ENCODE measurements at regions not wholly inside any gene's neighbourhood (a gene's known extent, or its start where the extent isn't known, plus 50 kb on each side); places are given as distances from the start of the nearest gene placed in this dataset.

DNA sequence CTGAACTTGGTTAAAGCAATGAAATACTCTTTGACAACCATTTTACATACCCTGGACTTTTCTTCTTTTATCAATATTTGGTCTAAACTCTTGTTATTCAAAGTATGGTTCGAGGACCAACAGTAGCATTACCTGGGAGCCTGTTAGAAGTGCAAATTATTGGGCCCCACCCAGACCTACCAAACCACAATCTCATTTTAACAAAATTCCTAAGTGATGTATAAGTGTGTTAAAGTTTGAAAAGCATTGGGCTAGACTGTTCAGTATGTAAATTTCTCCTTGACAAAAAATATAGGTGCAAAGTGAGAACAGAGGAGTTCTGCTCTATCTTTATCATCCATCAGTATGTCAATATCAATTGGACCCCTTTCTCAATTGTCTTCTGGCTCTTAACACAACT, 67.1 kb downstream of the PGRMC1 start (continued):
- TF ChIP-seq, protein P1, sequence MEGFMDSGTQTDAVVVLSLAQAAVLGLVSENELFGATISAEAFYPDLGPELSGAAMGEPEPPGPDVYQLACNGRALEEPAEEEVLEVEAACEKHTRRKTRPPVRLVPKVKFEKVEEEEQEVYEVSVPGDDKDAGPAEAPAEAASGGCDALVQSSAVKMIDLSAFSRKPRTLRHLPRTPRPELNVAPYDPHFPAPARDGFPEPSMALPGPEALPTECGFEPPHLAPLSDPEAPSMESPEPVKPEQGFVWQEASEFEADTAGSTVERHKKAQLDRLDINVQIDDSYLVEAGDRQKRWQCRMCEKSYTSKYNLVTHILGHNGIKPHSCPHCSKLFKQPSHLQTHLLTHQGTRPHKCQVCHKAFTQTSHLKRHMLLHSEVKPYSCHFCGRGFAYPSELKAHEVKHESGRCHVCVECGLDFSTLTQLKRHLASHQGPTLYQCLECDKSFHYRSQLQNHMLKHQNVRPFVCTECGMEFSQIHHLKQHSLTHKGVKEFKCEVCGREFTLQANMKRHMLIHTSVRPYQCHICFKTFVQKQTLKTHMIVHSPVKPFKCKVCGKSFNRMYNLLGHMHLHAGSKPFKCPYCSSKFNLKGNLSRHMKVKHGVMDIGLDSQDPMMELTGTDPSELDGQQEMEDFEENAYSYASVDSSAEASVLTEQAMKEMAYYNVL (CRISPR knock-in tag; IDR thresholded peaks at IDR 0.05; ENCODE audit: borderline replicate concordance): no peak
- TF ChIP-seq MAZ (IDR thresholded peaks at IDR 0.05; ENCODE audit: borderline replicate concordance, low read depth, low read length) (no peak), MAZ (CRISPR knock-in tag; IDR thresholded peaks at IDR 0.05; ENCODE audit: low read depth) (no peak), ZNF570 (CRISPR knock-in tag; IDR thresholded peaks at IDR 0.05; ENCODE audit: borderline replicate concordance) (no peak), KDM6A (CRISPR knock-in tag; IDR thresholded peaks at IDR 0.05; ENCODE audit: low read depth) (no peak), WIZ (CRISPR knock-in tag; IDR thresholded peaks at IDR 0.05) (no peak), NPAS2 (CRISPR knock-in tag; IDR thresholded peaks at IDR 0.05; ENCODE audit: borderline replicate concordance) (no peak), DNMT3B (CRISPR knock-in tag; conservative IDR thresholded peaks at IDR 0.05) (no peak), ZNF263 (CRISPR knock-in tag; IDR thresholded peaks at IDR 0.05) (no peak), YY1 (IDR thresholded peaks at IDR 0.05; ENCODE audit: insufficient read depth, insufficient replicate concordance, low read depth, low read length) (no peak)
- TF ChIP-seq, protein P2, sequence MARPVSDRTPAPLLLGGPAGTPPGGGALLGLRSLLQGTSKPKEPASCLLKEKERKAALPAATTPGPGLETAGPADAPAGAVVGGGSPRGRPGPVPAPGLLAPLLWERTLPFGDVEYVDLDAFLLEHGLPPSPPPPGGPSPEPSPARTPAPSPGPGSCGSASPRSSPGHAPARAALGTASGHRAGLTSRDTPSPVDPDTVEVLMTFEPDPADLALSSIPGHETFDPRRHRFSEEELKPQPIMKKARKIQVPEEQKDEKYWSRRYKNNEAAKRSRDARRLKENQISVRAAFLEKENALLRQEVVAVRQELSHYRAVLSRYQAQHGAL (CRISPR knock-in tag; IDR thresholded peaks at IDR 0.05; ENCODE audit: not compliant biosample characterization): no peak
- TF ChIP-seq, protein P3, sequence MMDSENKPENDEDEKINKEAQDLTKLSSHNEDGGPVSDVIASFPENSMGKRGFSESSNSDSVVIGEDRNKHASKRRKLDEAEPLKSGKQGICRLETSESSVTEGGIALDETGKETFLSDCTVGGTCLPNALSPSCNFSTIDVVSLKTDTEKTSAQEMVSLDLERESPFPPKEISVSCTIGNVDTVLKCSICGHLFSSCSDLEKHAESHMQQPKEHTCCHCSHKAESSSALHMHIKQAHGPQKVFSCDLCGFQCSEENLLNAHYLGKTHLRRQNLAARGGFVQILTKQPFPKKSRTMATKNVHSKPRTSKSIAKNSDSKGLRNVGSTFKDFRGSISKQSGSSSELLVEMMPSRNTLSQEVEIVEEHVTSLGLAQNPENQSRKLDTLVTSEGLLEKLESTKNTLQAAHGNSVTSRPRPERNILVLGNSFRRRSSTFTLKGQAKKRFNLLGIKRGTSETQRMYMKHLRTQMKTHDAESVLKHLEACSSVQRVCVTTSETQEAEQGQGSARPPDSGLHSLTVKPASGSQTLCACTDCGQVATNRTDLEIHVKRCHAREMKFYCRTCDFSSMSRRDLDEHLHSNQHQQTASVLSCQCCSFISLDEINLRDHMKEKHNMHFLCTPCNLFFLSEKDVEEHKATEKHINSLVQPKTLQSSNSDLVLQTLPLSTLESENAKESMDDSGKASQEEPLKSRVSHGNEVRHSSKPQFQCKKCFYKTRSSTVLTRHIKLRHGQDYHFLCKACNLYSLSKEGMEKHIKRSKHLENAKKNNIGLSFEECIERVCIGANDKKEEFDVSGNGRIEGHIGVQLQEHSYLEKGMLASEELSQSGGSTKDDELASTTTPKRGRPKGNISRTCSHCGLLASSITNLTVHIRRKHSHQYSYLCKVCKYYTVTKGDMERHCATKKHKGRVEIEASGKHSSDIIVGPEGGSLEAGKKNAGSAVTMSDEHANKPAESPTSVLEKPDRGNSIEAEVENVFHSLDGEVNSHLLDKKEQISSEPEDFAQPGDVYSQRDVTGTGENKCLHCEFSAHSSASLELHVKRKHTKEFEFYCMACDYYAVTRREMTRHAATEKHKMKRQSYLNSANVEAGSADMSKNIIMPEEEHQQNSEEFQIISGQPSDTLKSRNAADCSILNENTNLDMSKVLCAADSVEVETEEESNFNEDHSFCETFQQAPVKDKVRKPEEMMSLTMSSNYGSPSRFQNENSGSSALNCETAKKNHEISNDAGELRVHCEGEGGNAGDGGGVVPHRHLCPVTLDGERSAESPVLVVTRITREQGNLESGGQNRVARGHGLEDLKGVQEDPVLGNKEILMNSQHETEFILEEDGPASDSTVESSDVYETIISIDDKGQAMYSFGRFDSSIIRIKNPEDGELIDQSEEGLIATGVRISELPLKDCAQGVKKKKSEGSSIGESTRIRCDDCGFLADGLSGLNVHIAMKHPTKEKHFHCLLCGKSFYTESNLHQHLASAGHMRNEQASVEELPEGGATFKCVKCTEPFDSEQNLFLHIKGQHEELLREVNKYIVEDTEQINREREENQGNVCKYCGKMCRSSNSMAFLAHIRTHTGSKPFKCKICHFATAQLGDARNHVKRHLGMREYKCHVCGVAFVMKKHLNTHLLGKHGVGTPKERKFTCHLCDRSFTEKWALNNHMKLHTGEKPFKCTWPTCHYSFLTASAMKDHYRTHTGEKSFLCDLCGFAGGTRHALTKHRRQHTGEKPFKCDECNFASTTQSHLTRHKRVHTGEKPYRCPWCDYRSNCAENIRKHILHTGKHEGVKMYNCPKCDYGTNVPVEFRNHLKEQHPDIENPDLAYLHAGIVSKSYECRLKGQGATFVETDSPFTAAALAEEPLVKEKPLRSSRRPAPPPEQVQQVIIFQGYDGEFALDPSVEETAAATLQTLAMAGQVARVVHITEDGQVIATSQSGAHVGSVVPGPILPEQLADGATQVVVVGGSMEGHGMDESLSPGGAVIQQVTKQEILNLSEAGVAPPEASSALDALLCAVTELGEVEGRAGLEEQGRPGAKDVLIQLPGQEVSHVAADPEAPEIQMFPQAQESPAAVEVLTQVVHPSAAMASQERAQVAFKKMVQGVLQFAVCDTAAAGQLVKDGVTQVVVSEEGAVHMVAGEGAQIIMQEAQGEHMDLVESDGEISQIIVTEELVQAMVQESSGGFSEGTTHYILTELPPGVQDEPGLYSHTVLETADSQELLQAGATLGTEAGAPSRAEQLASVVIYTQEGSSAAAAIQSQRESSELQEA (CRISPR knock-in tag; IDR thresholded peaks at IDR 0.05; ENCODE audit: not compliant biosample characterization): no peak

All from HepG2 (cell line).